BLaER1 treated with 17β-estradiol and CSF1 and Interleukin-3, amounts not matched to agents 10 nM and 100 nM (cell line): ENCODE measurements at regions not wholly inside any gene's neighbourhood (a gene's known extent, or its start where the extent isn't known, plus 50 kb on each side); places are given as distances from the start of the nearest gene placed in this dataset.

ENCODE experiments used
- H3K27ac ChIP-seq, 11 experiments: shearing (Covaris generic); formaldehyde crosslinking; 2 replicates each; pipeline ENCODE4 v1.8.1; 2022
- H3K27me3 ChIP-seq, 11 experiments: shearing (Covaris generic); formaldehyde crosslinking; 2 replicates each; pipeline ENCODE4 v1.8.1; 2022
- H3K36me3 ChIP-seq, 11 experiments: shearing (Covaris generic); formaldehyde crosslinking; 2 replicates each; pipeline ENCODE4 v1.8.1; 2022
- H3K4me1 ChIP-seq, 10 experiments: shearing (Covaris generic); formaldehyde crosslinking; 2 replicates each; pipeline ENCODE4 v1.8.1; 2022
- H3K4me2 ChIP-seq, 11 experiments: shearing (Covaris generic); formaldehyde crosslinking; 2 replicates each; pipeline ENCODE4 v1.8.1; 2022
- H3K4me3 ChIP-seq, 10 experiments: shearing (Covaris generic); formaldehyde crosslinking; 2 replicates each; pipeline ENCODE4 v1.8.1; 2022
- H3K9ac ChIP-seq, 11 experiments: shearing (Covaris generic); formaldehyde crosslinking; 2 replicates each; pipeline ENCODE4 v1.8.1; 2022
- H3K9me3 ChIP-seq, 11 experiments: shearing (Covaris generic); formaldehyde crosslinking; replicated peaks in 1 of 11; 2 replicates each; pipeline ENCODE4 v1.8.1; 2022
- H4K20me1 ChIP-seq, 11 experiments: shearing (Covaris generic); formaldehyde crosslinking; 2 replicates each; pipeline ENCODE4 v1.8.1; 2022
- Cebpa-rat ChIP-seq, 11 experiments: shearing (Covaris generic); IDR thresholded peaks; 2 replicates each; pipeline ENCODE4 v1.8.1; 2022

DNA sequence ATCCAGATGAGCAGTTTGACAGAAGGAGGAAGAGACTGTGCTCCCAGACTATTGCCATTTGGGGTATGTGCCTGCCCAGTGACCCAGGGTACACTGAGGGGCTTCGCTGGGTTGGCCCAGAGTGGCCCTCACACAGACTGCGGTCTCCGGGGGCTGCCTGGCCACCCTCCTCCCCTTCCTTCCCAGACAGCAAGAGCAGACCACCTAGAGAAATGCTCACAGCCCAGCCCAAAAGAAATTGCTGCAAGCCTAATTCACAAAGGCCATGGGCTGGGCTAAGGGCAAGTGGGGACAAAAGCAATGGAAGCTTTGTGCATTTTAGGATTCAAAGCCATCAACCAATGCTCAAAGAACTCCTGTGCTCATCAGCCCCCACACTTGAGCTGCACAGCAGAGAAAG, 277.6 kb downstream of the CDC5L start:
- Histone ChIP-seq H3K36me3 (no peaks in the 10 kb centered on the region), H3K27me3 (no peaks in the 10 kb centered on the region), H3K27ac (no peak overlapping the region), H3K4me2 (no peak overlapping the region), H3K4me3 (no peak overlapping the region), H3K9ac (no peak overlapping the region), H3K4me1 (peaks cover 0 to under 1% (median 0%) of the 10 kb centered on the region in 10 experiments; a peak in 1 of 20 replicates), H3K9me3 (no peaks in the 10 kb centered on the region), H4K20me1 (no peaks in the 10 kb centered on the region)
- no peak for TF ChIP-seq Cebpa-rat (IDR thresholded peaks at IDR 0.05)

DNA sequence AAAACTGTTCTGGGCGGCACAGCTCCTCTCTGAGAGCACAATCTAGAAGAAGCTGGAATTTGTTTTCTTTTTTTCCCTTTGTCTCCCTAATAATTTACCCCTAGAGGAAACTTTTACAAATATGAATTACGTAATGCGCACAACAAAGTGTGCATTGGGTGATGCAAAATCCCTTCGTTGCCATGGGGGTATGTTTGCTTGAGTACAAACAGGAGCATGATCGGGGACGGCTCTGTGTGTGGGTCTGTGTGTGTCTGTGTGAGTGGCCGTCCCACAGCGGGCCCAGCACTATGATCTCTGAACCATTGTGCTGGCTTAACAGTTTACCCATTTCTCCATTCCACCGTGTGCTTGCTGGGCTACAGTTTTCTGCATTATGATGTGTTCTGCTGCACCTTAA, 278.2 kb downstream of the CDC5L start:
- no peaks in the 10 kb centered on the region for H3K36me3 ChIP-seq
- H3K27me3 ChIP-seq: no peaks in the 10 kb centered on the region
- no peaks in the 10 kb centered on the region for H3K9me3 ChIP-seq
- no peak overlapping the region for H3K9ac ChIP-seq
- no peaks in the 10 kb centered on the region for H4K20me1 ChIP-seq
- H3K4me3 ChIP-seq: no peak overlapping the region
- no peak overlapping the region for H3K27ac ChIP-seq
- H3K4me2 ChIP-seq: no peak overlapping the region
- TF ChIP-seq Cebpa-rat (IDR thresholded peaks at IDR 0.05): peak in 1 of 11 experiments; percentile 22; a peak in 1 of 22 replicates
- H3K4me1 ChIP-seq: no peaks in the 10 kb centered on the region

DNA sequence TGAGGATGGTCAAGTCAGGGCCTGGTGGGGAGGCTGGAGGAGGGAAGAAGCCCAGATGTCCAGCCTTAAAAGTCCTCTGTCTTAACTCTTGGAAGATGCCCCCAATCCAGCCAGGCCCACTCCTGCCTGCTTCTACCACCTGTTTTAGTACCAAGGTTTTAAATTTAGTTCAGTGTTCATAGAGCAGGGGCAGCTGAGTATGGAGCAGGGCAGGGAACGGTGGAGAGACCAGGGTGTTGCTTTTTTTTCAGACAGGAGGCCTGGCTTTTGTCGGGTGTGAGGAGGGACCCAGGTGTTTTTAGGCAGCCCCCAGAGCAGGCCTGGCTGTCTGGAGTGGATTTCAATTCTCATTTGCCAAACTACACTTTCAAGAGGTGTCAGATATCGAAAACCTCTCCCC, 278.8 kb downstream of the CDC5L start:
- Histone ChIP-seq H3K27ac (no peak overlapping the region), H3K27me3 (no peaks in the 10 kb centered on the region), H3K9ac (no peak overlapping the region), H3K9me3 (no peaks in the 10 kb centered on the region), H3K4me3 (no peak overlapping the region), H3K4me2 (no peak overlapping the region), H3K4me1 (no peaks in the 10 kb centered on the region), H3K36me3 (no peaks in the 10 kb centered on the region), H4K20me1 (no peaks in the 10 kb centered on the region)
- TF ChIP-seq Cebpa-rat (IDR thresholded peaks at IDR 0.05): no peak

DNA sequence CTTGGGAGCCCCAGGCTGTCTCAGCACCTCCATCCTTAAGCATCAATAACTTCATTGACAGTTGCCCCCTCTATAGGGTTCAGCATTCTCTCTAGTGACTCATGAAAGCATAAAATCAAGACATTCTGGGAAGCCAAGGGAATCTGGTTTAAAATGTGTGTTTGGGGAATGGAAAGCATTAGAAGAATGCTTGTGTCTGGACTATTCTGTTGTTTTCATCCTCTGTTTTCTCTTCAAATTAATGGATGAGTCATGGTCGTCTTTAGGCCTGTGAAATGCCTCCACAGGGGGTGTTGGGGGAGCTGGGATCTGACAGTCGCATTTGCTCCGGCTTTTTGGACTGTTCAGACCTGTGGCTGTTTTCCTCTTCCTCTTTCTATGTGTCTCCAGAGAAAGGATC, 279.7 kb downstream of the CDC5L start:
- no peaks in the 10 kb centered on the region for H3K9me3 ChIP-seq
- TF ChIP-seq Cebpa-rat (IDR thresholded peaks at IDR 0.05): no peak
- H3K4me2 ChIP-seq: no peak overlapping the region
- no peak overlapping the region for H3K4me3 ChIP-seq
- H4K20me1 ChIP-seq: no peaks in the 10 kb centered on the region
- no peaks in the 10 kb centered on the region for H3K27me3 ChIP-seq
- no peak overlapping the region for H3K27ac ChIP-seq
- H3K9ac ChIP-seq: no peak overlapping the region
- H3K4me1 ChIP-seq: no peaks in the 10 kb centered on the region
- H3K36me3 ChIP-seq: no peaks in the 10 kb centered on the region

DNA sequence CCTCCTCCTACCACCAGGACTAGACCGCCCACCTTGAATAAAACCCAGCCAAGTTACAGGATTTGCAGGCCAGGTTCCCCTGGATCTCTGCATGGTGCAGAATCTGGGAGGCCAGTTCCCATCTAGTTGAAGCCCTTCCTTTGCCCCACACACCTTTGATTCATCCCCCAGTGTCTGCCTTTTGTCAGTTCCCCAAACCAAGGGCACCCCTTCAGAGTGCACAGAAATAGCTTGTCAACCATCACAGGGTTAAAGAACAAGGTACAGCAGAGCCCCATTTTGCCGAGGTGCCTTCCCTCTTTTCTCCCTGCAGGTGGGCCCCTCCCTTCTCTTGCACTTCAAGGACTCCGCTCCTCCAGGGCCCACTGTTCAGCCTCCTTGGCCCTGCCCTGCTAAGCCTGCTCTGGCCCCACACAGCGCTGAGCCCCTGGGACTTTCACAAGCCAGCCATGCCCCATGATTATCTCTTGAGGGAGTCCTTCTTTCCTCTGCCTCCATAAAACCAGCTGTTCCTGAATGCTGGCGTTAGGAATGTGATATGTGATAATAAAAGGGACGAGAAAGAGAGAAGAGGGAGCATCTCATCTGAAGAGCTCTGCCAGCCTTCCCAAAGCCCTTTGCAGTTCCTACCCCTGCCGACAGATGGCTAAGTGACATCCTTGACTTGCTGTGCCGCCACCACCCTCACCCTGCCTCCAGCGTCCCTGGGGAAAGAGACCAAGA, 280.3 kb downstream of the CDC5L start:
- Histone ChIP-seq H3K9ac (no peak overlapping the region), H3K4me1 (no peaks in the 10 kb centered on the region), H3K4me2 (no peak overlapping the region), H4K20me1 (no peaks in the 10 kb centered on the region), H3K9me3 (no peaks in the 10 kb centered on the region), H3K27me3 (no peaks in the 10 kb centered on the region), H3K4me3 (no peak overlapping the region), H3K27ac (no peak overlapping the region), H3K36me3 (no peaks in the 10 kb centered on the region)
- no peak for TF ChIP-seq Cebpa-rat (IDR thresholded peaks at IDR 0.05)

DNA sequence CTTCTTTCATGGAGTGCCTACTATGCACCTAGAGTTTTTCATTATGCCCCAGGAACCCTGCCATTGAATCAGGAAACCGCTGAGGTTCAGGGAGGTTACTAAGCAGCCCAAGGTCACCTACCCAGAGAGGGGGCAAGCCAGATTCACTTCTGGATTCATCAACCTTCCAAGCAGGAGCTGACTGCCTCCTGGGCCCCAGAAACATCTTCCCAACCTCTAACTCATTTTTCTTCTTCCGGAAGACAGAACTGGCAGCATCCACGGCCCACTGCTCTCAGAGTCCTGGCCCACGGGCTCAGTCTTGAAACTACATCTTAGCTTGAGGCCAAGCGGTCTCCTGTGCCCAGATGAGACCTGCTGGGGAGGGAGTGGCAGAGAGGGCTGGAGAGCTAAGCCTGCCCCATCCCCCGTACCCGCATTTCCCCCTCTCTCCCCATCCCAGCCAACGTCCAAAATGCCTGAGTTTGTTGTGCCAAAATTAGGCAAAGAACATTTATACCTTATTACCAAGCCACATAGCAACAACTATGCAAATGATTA, 281.0 kb downstream of the CDC5L start:
- Histone ChIP-seq H3K27ac (no peak overlapping the region), H4K20me1 (no peaks in the 10 kb centered on the region), H3K4me1 (no peaks in the 10 kb centered on the region), H3K36me3 (no peaks in the 10 kb centered on the region), H3K4me3 (no peak overlapping the region), H3K9me3 (no peaks in the 10 kb centered on the region), H3K27me3 (no peaks in the 10 kb centered on the region), H3K4me2 (no peak overlapping the region), H3K9ac (no peak overlapping the region)
- TF ChIP-seq Cebpa-rat (IDR thresholded peaks at IDR 0.05): no peak

DNA sequence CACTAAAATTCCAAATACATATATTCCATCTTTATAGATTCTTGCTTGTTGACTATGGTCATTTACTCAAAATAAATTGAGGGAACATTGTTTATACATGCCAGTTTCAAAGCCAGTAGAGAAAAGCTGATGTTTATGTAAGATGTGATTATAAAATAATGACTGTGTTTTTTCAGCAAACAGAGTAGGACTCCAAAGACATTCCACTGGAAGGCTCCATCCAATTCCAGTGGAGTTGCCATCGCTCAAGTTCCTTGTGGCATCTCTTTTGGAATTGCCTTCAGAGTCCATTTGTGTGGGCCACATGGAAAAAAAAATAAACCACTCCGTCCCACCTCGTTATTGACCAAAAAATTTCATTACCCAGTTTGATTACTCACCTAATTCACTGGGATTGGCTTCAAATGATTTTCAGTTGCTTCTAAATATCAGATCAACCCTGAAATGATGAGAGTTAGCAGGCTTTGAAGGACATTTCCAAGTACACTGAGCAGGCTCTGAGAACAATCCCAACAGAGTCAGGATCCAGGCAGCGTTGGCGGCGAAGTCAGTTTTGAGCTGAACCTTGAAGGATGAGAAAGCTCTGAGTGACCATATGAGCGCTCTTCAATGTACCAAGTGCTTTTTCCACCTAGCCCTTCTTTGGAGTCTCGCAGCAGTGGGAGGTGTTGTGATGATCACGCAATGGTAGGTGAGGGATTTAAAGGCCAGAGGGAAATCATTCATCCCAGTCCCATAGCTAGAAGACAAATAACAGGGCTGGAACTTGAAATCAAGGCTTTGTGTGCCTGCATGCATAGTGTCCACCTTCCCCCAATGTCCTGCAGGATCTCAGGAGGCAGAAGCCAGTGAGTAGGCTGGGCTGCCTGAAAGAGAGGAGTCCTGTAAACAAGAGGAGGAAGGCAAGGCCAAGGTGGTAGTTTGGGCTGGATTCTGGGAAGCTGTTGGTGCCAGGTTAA, 281.7 kb downstream of the CDC5L start:
- H3K9ac ChIP-seq: no peak overlapping the region
- no peak overlapping the region for H3K27ac ChIP-seq
- no peaks in the 10 kb centered on the region for H3K36me3 ChIP-seq
- TF ChIP-seq Cebpa-rat (IDR thresholded peaks at IDR 0.05): no peak
- no peaks in the 10 kb centered on the region for H3K27me3 ChIP-seq
- no peak overlapping the region for H3K4me3 ChIP-seq
- no peaks in the 10 kb centered on the region for H3K4me1 ChIP-seq
- H3K4me2 ChIP-seq: no peak overlapping the region
- no peaks in the 10 kb centered on the region for H3K9me3 ChIP-seq
- H4K20me1 ChIP-seq: no peaks in the 10 kb centered on the region

DNA sequence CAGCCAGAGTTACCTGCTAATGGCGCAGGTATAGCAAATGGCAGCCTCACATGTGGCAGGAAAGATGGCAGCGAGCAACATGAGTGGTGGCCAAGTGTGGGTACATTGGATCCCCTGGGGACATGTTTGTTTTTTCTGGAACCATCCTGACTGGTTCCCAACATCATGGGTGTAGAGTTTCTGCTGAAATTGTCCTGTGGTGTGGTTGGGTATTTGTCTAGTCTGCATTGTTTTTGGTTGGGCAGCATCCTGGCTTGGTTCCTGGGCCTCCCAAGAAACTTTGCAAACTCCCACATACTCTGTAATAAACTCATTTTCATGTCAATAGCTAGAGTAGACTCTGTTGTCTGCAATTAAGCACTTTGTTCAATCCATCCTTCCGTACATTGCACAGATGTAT, 282.6 kb downstream of the CDC5L start:
- no peaks in the 10 kb centered on the region for H3K27me3 ChIP-seq
- no peak overlapping the region for H3K4me2 ChIP-seq
- H3K36me3 ChIP-seq: no peaks in the 10 kb centered on the region
- H3K9me3 ChIP-seq: no peaks in the 10 kb centered on the region
- H3K4me1 ChIP-seq: no peaks in the 10 kb centered on the region
- no peak for TF ChIP-seq Cebpa-rat (IDR thresholded peaks at IDR 0.05)
- no peak overlapping the region for H3K27ac ChIP-seq
- H4K20me1 ChIP-seq: no peaks in the 10 kb centered on the region
- no peak overlapping the region for H3K9ac ChIP-seq
- H3K4me3 ChIP-seq: no peak overlapping the region

DNA sequence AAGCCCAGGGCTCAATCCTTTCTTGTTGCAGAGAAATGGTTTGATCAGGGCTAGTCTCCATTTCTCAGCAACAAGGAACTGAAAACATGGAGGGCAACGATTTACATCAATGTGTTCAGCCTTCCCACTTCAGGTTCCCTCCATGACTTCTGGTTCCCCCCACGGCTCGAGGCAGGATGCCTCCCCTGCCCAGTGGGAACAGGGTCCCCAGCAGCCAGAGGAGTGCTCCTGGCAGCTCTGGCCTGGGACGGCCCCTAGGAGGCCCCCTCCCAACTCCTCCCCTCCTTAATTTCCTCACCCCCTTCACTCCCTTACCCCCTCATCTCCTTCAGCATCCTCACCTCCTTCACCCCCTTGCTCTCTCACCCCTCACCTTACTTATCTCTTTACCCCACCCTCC, 283.8 kb downstream of the CDC5L start:
- H3K9ac ChIP-seq: no peak overlapping the region
- no peaks in the 10 kb centered on the region for H3K4me1 ChIP-seq
- no peak overlapping the region for H3K4me3 ChIP-seq
- no peaks in the 10 kb centered on the region for H3K36me3 ChIP-seq
- no peaks in the 10 kb centered on the region for H3K9me3 ChIP-seq
- TF ChIP-seq Cebpa-rat (IDR thresholded peaks at IDR 0.05): no peak
- H3K4me2 ChIP-seq: no peak overlapping the region
- no peaks in the 10 kb centered on the region for H4K20me1 ChIP-seq
- H3K27me3 ChIP-seq: no peaks in the 10 kb centered on the region
- H3K27ac ChIP-seq: no peak overlapping the region
